ENCODE measurements at regions not wholly inside any gene's neighbourhood (a gene's known extent, or its start where the extent isn't known, plus 50 kb on each side); places are given as distances from the start of the nearest gene placed in this dataset.

DNA sequence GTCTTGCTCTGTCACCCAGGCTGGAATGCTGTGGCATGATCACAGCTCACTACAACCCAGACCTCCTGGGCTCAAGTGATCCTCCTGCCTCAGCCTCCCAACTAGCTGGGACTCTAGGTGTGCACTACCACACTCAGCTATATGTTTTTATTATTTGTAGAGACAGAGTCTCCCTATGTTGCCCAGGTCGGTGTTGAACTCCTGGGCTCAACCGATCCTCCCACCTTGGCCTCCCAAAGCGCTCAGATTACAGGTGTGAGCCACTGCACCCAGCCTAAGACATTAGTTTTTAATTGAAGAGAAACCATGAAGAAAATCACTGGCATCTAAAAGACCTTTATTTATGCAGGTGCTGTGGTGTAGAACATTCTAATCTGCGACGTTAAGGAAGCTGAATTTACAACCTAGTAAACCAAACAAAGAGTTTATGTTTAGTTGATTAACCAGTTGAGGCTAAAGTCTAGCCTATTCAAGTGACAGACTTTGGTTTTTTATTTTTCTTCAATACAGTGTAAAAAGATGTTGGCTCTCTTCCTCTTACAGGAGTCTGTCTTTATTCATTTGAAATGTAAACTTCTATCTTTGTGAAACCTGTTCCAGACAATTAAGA lies 52.5 kb upstream of the NBL1 start:
- TF ChIP-seq, protein P1, sequence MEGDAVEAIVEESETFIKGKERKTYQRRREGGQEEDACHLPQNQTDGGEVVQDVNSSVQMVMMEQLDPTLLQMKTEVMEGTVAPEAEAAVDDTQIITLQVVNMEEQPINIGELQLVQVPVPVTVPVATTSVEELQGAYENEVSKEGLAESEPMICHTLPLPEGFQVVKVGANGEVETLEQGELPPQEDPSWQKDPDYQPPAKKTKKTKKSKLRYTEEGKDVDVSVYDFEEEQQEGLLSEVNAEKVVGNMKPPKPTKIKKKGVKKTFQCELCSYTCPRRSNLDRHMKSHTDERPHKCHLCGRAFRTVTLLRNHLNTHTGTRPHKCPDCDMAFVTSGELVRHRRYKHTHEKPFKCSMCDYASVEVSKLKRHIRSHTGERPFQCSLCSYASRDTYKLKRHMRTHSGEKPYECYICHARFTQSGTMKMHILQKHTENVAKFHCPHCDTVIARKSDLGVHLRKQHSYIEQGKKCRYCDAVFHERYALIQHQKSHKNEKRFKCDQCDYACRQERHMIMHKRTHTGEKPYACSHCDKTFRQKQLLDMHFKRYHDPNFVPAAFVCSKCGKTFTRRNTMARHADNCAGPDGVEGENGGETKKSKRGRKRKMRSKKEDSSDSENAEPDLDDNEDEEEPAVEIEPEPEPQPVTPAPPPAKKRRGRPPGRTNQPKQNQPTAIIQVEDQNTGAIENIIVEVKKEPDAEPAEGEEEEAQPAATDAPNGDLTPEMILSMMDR (conservative IDR thresholded peaks at IDR 0.05; ENCODE audit: low read depth, low read length) = no peak
- no peak overlapping the region for H3K4me3 ChIP-seq (ENCODE audit: low read depth, low read length)
- DNase-seq (ENCODE audit: low read depth) = no peak

DNA sequence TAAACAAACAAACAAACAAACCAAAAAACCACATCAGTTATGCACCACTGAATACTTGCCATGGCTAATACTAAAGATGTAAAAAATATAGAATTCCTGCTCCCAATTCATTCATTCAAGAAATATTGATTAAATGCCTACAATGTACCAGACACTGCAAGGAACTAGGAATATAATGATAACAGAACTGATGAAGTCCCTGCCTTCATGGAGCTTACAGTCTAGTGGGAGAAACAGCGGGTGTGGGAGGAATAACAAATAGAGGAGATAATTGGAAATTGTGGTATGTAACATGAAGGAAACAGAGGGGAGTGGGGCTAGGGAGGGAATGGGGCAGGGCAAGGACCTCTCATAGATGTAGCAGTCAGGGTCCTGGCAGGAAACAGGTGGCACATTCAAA lies 58.6 kb upstream of the NBL1 start:
- TF ChIP-seq, protein P1 (conservative IDR thresholded peaks at IDR 0.05; ENCODE audit: low read depth, low read length) = no peak
- no peak for DNase-seq (ENCODE audit: low read depth)
- H3K4me3 ChIP-seq (ENCODE audit: low read depth, low read length) = no peak overlapping the region

DNA sequence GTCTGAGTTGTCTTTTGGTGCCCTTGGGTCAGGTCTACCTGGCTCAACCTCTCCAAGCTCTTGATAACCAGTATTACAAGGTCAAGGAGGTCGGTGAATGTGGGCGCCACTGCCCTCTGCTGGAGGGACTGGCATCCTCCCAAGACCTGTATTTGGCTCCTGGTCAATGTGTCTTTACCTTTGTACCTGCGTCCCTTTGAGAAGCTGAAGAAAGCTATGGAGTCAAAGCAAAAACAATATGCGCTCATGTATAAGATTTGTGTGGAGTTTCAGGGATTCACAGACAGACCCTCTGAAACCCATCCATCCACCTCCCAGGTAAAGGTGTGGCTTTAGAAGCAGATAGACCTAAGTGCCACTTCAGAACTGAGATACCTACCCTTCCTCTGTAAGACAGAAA lies 61.8 kb upstream of the NBL1 start:
- H3K4me3 ChIP-seq (ENCODE audit: low read depth, low read length) = no peak overlapping the region
- TF ChIP-seq, protein P1 (conservative IDR thresholded peaks at IDR 0.05; ENCODE audit: low read depth, low read length) = peak; percentile 43
- no peak for DNase-seq (ENCODE audit: low read depth)

DNA sequence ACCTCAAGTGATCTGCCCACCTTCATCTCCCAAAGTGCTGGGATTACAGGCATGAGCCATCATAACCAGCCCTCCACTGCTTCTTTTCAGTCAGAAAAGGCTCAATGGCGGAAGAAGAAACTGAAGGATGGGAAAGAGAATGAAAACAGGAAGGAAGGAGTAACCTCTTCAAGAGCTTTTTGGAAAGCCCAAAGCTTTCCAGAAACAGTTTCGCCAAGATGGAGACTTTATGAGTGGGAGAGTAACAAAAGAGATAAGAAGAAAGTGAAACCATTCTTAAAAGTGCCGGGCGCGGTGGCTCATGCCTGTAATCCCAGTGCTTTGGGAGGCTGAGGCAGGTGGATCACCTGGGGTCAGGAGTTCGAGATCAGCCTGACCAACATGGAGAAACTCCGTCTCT lies 62.7 kb upstream of the NBL1 start:
- no peak overlapping the region for H3K4me3 ChIP-seq (ENCODE audit: low read depth, low read length)
- DNase-seq (ENCODE audit: low read depth) = no peak

DNA sequence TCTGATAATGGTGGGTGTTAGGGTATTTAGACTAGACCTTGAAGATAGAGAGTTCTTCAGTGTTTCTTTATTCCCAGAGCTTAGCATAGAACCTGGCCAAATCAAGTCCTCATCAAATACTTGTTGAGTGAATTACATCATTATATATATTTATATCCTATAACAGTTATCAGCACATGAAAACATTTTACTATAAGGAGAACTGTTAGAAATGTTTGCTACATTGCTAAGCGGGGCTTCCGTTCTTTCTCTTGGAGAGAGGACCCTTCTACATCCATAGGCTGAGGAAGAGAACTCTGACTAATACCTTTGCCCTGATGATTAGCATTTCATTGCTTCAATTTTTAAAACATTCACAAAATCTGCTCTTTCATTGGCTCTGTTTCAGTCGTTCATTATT lies 66.5 kb upstream of the NBL1 start:
- TF ChIP-seq, protein P1 (conservative IDR thresholded peaks at IDR 0.05; ENCODE audit: low read depth, low read length) = no peak
- H3K4me3 ChIP-seq (ENCODE audit: low read depth, low read length) = no peak overlapping the region
- no peak for DNase-seq (ENCODE audit: low read depth)

More for the DNA sequence above, 62.7 kb upstream of the NBL1 start:
- TF ChIP-seq, protein P1 (conservative IDR thresholded peaks at IDR 0.05; ENCODE audit: low read depth, low read length) = no peak

DNA sequence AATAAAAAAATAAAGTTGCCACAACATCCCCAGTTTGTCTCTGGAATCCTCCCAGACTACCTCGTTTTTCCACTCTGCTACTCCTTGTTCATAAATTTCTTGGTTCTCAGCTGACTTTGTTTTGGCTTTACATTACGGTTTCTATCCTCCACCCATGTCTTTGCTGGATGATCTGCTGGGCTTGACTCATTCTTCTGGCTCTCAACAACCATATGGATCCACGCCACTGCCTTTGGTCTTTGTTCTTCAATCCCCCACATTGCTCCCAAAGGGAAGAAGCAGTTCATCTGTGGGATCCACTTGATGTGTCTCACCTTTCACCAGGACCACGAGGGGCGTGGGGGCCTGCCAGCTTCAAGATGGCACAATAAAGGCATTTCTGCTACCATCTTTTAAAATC lies 67.1 kb upstream of the NBL1 start:
- H3K4me3 ChIP-seq (ENCODE audit: low read depth, low read length) = no peak overlapping the region
- TF ChIP-seq, protein P1 (conservative IDR thresholded peaks at IDR 0.05; ENCODE audit: low read depth, low read length) = no peak
- DNase-seq (ENCODE audit: low read depth) = no peak

DNA sequence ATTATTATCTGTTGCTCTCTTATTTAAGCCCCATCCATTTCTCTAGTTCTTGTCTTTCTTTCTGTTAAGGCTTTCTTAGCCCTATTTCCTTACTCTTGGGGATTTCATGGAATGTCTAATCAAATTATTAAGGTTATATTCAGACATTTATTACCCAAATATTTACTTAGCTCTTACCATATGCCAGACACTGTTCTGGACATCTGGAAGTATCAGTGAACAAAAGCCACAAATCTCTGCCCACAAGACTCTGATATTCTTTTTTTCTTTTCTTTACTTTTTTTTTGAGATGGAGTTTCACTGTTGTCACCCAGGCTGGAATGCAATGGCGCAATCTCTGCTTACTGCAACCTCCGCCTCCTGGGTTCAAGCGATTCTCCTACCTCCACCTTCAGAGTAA lies 74.3 kb upstream of the NBL1 start:
- DNase-seq (ENCODE audit: low read depth) = no peak
- no peak overlapping the region for H3K4me3 ChIP-seq (ENCODE audit: low read depth, low read length)
- TF ChIP-seq, protein P1 (conservative IDR thresholded peaks at IDR 0.05; ENCODE audit: low read depth, low read length) = no peak
